GM12874 (cell line): ENCODE measurements at regions not wholly inside any gene's neighbourhood (a gene's known extent, or its start where the extent isn't known, plus 50 kb on each side); places are given as distances from the start of the nearest gene placed in this dataset.

Experiments used
- TF ChIP-seq, protein P1 (sequence below): IDR thresholded peaks from 2 replicates; pipeline ENCODE4 v1.5.1; 2011; ENCODE audit warnings: low read depth, mild to moderate bottlenecking, control low read depth, low read length, moderate library complexity; ENCODE audit not compliant: insufficient read depth

DNA sequence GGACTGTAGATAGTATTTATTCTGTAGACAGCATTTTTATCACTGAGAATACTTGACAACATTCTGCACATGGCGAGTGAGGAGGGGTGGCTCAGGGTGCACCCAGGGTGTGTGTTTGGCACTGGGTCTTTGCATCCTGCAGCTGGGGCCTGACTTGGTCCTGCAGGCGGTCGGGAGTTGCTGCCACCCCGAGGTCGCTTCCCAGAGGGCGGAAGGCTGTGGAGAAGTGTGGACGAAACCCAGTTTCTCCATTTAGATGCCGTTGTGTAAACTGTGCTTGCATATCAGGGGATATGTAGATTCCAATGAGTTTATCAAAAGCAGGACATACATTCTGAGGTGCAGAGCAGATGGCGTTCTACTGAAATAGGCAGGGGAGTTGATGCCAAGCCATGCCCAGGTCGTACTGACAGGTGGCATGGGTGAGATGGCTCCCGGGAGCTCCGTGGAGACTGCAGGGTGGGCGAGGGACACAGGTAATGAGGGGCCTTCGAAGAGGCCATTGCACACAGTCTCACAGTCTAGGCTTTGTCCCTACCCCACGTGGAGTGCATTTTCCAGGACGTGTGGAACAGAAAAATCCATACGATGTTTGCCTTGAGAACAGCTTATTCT, 74.5 kb downstream of the RTP5 start:
- TF ChIP-seq, protein P1, sequence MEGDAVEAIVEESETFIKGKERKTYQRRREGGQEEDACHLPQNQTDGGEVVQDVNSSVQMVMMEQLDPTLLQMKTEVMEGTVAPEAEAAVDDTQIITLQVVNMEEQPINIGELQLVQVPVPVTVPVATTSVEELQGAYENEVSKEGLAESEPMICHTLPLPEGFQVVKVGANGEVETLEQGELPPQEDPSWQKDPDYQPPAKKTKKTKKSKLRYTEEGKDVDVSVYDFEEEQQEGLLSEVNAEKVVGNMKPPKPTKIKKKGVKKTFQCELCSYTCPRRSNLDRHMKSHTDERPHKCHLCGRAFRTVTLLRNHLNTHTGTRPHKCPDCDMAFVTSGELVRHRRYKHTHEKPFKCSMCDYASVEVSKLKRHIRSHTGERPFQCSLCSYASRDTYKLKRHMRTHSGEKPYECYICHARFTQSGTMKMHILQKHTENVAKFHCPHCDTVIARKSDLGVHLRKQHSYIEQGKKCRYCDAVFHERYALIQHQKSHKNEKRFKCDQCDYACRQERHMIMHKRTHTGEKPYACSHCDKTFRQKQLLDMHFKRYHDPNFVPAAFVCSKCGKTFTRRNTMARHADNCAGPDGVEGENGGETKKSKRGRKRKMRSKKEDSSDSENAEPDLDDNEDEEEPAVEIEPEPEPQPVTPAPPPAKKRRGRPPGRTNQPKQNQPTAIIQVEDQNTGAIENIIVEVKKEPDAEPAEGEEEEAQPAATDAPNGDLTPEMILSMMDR: no peak

DNA sequence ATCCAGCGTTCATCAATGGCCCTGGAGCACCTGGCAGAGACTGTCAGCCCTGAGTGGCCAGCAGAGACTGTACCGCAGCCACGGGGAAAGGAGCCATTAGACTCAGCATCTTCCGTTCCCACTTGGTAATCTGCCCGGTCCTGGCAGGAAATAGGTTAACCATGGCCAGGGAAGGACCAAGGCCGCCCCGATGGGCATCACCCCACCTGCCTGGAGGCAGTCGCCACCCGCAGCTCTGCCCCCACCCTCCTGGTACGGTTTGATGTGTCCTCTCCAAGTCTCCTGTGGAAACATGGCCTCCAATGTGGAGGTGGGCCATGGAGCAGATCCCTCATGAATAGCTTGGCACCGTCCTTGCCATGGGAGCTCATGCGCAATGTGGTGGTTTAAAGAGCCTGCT, 75.3 kb downstream of the RTP5 start:
- TF ChIP-seq, protein P1: no peak

DNA sequence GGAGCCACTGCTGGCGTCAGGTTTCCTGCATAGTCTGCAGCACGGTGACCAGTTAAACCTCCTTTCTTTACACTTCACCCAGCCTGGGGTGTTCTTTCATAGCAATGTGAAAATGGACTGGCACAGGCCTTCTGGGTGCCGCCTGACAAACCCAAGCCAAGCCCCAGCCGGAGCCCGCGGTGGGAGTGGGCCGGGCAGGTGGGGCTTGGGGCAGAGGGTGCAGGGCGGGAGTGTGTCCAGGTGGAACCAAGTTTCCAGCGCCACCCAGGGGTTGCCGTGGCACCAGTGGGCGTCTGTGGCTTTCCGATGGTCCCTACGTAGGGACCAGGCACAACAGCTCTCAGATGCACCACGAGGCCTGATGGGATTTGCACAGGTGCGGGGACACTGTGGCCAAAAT, 75.8 kb downstream of the RTP5 start:
- TF ChIP-seq, protein P1: no peak

- TF ChIP-seq, protein P1: no peak
Measured at GRCh38 chr2:241945803-241946202, 76.3 kb downstream of the RTP5 start.

- TF ChIP-seq, protein P1: no peak
Measured at GRCh38 chr2:241946306-241947003, 76.9 kb downstream of the RTP5 start.

DNA sequence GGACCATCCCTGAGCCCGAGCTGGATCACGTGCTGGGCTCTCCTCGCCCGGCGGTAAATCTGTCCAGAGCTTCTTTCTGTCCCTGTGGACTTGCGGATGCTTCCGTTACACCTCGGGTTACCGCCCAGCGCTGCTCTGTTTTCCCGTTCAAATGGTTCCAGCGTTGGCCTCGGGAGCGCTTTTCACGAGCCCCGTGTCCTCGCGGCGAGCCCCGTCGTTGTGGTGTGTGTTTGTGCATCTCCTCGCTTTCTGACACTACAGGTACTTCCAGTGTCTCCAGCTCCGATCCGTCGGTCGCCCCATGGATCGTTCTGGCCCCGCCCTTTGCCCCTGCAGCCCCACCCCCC, 77.4 kb downstream of the RTP5 start:
- TF ChIP-seq, protein P1: no peak

GRCh38 chr2:241947401-241947800, 77.9 kb downstream of the RTP5 start:
- TF ChIP-seq, protein P1: no peak
